NCI-H1436 treated with DMSO at 0.1 percent for 48 hours (cell line): ENCODE measurements at regions not wholly inside any gene's neighbourhood (a gene's known extent, or its start where the extent isn't known, plus 50 kb on each side); places are given as distances from the start of the nearest gene placed in this dataset.

Experiments
- DNase-seq: peaks from one replicate; lab custom pipeline; 2025; lab: John Stamatoyannopoulos, UW

- no peak for DNase-seq
Observed at GRCh38 chrX:118167361-118167760, 50.8 kb upstream of the KLHL13 start.

- no peak for DNase-seq
Observed at GRCh38 chrX:118171356-118171755, 54.7 kb upstream of the KLHL13 start.

GRCh38 chrX:118174516-118175098, 58.0 kb upstream of the KLHL13 start:
- no peak for DNase-seq

- DNase-seq = no peak
Observed at GRCh38 chrX:118177708-118178107, 61.1 kb upstream of the KLHL13 start.

- DNase-seq = no peak
Observed at GRCh38 chrX:118178450-118178849, 61.8 kb upstream of the KLHL13 start.

GRCh38 chrX:118179161-118179560, 62.6 kb upstream of the KLHL13 start:
- DNase-seq = no peak

GRCh38 chrX:118179718-118180117, 63.1 kb upstream of the KLHL13 start:
- DNase-seq = no peak

GRCh38 chrX:118181030-118181429, 64.4 kb upstream of the KLHL13 start:
- no peak for DNase-seq

GRCh38 chrX:118182025-118182424, 65.4 kb upstream of the KLHL13 start:
- peak; percentile 29 for DNase-seq

GRCh38 chrX:118182681-118183080, 66.1 kb upstream of the KLHL13 start:
- no peak for DNase-seq

- no peak for DNase-seq
Observed at GRCh38 chrX:118183606-118184005, 67.0 kb upstream of the KLHL13 start.

- DNase-seq = no peak
Observed at GRCh38 chrX:118187100-118187499, 70.5 kb upstream of the KLHL13 start.

GRCh38 chrX:118189000-118189399, 72.4 kb upstream of the KLHL13 start:
- no peak for DNase-seq

- peak; percentile 47 for DNase-seq
Observed at GRCh38 chrX:118189628-118190027, 73.0 kb upstream of the KLHL13 start.

GRCh38 chrX:118197730-118198129, 81.1 kb upstream of the KLHL13 start:
- no peak for DNase-seq

GRCh38 chrX:118198577-118198976, 82.0 kb upstream of the KLHL13 start:
- no peak for DNase-seq

GRCh38 chrX:118199997-118200396, 83.4 kb upstream of the KLHL13 start:
- DNase-seq = peak; percentile 4

GRCh38 chrX:118205421-118206395, 89.1 kb upstream of the KLHL13 start:
- no peak for DNase-seq

- DNase-seq = no peak
Observed at GRCh38 chrX:118207831-118208453, 91.3 kb upstream of the KLHL13 start.

- no peak for DNase-seq
Observed at GRCh38 chrX:118208481-118208880, 91.9 kb upstream of the KLHL13 start.

GRCh38 chrX:118211891-118212816, 95.5 kb upstream of the KLHL13 start:
- DNase-seq = no peak

GRCh38 chrX:118212817-118213183, 96.2 kb upstream of the KLHL13 start:
- no peak for DNase-seq
